Neutrophil (primary cell): ENCODE measurements at regions not wholly inside any gene's neighbourhood (a gene's known extent, or its start where the extent isn't known, plus 50 kb on each side); places are given as distances from the start of the nearest gene placed in this dataset.
A peak's percentile ranks its signal among the peaks of the same experiment; 100 is the strongest.

Experiments
- H3K27ac ChIP-seq: fragments of 200-600 bp; sonication (generic); 2 replicates; pipeline ENCODE4 v1.5.1; 2016; ENCODE audit warnings: mild to moderate bottlenecking, moderate library complexity
- H3K27me3 ChIP-seq: fragments of 200-600 bp; sonication (generic); 2 replicates; pipeline ENCODE4 v1.6.0; 2016; ENCODE audit warnings: mild to moderate bottlenecking
- H3K36me3 ChIP-seq: fragments of 200-600 bp; sonication (generic); 2 replicates; pipeline ENCODE4 v1.5.1; 2017
- H3K4me1 ChIP-seq, 2 experiments: fragments of 200-600 bp in 1 of 2; sonication (generic) in 1 of 2; 1 replicate in 1 of 2; 2 replicates in 1 of 2; pipeline versions ENCODE4 v1.5.1 to v1.6.1; 2013 to 2016; ENCODE audit warnings: low read depth in 1 of 2, low read length in 1 of 2, mild to moderate bottlenecking in 1 of 2, moderate library complexity in 1 of 2; ENCODE audit not compliant: control insufficient read depth in 1 of 2, insufficient read depth in 1 of 2
- H3K4me3 ChIP-seq, 2 experiments: fragments of 200-600 bp in 1 of 2; sonication (generic) in 1 of 2; 1 replicate in 1 of 2; 2 replicates in 1 of 2; pipeline ENCODE4 v1.5.1; 2013 to 2016; ENCODE audit warnings: low read depth in 1 of 2, low read length in 1 of 2, mild to moderate bottlenecking in 1 of 2, moderate library complexity in 1 of 2
- H3K9me3 ChIP-seq: fragments of 200-600 bp; sonication (generic); 2 replicates; pipeline ENCODE4 v1.5.1; 2016
- TF ChIP-seq, protein P1 (sequence below): fragments of 200-600 bp; sonication (generic); IDR thresholded peaks from 2 replicates; pipeline ENCODE4 v1.5.1; 2016; ENCODE audit warnings: antibody characterized with exemption

DNA sequence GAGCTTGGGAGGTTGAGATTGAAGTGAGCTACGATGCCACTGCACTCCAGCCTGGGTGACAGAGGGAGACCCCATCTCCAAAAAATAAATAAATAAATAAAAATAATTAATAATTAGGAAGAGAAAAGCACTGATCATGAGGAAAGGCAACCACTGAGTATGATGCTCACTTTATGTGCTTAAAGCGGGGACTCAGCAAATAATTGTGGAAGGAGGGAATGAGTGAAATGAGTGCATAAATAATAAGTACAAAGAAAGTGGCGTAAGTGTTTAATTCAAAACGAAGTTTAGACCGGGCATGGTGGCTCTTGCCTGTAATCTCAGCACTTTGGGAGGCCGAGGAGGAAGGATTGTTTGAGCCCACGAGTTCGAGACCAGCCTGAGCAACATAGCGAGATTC, 94.9 kb upstream of the MKLN1 start:
- Histone ChIP-seq H3K36me3 (no peaks in the 10 kb centered on the region), H3K27ac (peak overlapping the region; percentile 99), H3K4me1 (peaks cover 35 to 56% of the 10 kb centered on the region in 2 experiments), H3K9me3 (no peaks in the 10 kb centered on the region), H3K27me3 (no peaks in the 10 kb centered on the region), H3K4me3 (no peak overlapping the region)
- TF ChIP-seq, protein P1, sequence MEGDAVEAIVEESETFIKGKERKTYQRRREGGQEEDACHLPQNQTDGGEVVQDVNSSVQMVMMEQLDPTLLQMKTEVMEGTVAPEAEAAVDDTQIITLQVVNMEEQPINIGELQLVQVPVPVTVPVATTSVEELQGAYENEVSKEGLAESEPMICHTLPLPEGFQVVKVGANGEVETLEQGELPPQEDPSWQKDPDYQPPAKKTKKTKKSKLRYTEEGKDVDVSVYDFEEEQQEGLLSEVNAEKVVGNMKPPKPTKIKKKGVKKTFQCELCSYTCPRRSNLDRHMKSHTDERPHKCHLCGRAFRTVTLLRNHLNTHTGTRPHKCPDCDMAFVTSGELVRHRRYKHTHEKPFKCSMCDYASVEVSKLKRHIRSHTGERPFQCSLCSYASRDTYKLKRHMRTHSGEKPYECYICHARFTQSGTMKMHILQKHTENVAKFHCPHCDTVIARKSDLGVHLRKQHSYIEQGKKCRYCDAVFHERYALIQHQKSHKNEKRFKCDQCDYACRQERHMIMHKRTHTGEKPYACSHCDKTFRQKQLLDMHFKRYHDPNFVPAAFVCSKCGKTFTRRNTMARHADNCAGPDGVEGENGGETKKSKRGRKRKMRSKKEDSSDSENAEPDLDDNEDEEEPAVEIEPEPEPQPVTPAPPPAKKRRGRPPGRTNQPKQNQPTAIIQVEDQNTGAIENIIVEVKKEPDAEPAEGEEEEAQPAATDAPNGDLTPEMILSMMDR = no peak

DNA sequence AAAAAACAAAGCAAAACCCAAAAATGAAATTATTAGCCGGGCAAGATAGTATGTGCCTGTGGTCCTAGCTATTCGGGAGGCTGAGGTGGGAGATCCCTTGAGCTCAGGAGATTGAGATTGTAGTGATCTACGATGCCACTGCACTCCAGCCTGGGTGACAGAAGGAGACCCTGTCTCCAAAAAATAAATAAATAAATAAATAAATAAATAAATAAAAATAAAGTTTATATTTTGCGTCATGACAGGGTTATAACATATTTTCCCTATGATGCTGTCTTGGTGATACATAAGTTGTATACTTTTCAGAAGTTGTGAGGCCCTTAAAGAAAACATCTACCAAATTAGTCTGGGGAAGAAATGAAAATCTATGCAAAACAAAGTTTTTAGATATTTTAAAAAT, 94.5 kb upstream of the MKLN1 start:
- H3K9me3 ChIP-seq = no peaks in the 10 kb centered on the region
- no peaks in the 10 kb centered on the region for H3K27me3 ChIP-seq
- H3K36me3 ChIP-seq = no peaks in the 10 kb centered on the region
- H3K4me3 ChIP-seq = no peak overlapping the region
- TF ChIP-seq, protein P1 = no peak
- peaks cover 39 to 60% of the 10 kb centered on the region in 2 experiments for H3K4me1 ChIP-seq
- peak overlapping the region; percentile 99 for H3K27ac ChIP-seq

GRCh38 chr7:131234719-131235488, 92.8 kb upstream of the MKLN1 start:
- no peak overlapping the region for H3K4me3 ChIP-seq
- H3K9me3 ChIP-seq = no peaks in the 10 kb centered on the region
- TF ChIP-seq, protein P1 = no peak
- peaks cover 42 to 60% of the 10 kb centered on the region in 2 experiments for H3K4me1 ChIP-seq
- peak overlapping the region; percentile 66 for H3K27ac ChIP-seq
- no peaks in the 10 kb centered on the region for H3K27me3 ChIP-seq
- no peaks in the 10 kb centered on the region for H3K36me3 ChIP-seq

DNA sequence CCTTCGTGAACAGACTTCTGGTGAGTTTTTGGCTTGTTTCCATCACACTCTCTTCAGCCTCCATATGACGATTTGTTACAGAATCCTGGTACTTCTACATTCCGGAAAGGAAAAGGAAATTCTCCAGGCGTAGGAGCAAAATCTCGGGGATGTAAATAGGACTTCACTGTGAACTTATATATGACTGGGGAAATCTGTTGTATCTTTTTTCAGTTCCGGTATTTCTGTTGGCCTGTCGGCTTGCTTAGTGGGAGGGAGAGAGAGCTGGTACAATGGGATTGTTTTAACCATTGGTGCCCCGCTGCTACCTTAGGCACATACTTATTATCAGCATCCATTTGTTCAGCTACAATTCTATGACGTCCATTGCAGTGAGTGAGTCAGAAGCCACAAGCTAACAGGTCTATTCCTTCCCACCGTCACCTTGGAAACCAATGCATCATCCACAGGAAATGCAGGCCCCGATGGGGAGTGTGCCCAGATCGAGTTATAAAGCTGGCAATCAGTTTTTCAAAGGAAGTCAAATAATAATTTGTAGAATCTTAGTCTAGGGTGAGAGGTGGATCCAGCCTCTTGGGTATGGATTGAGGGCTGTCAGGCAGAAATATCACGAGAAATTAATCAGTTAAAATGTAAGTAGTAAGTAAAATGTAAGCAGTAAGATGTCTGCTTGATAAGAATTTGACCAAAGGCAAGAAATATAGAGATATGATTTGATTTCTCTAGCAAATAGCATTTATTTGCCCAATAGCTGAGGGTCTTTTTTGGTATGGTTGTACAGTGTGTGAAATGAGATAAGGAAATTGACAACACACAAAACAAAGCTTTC, 92.0 kb upstream of the MKLN1 start:
- Histone ChIP-seq H3K4me3 (no peak overlapping the region), H3K36me3 (no peaks in the 10 kb centered on the region), H3K27ac (peak overlapping the region; percentile 66), H3K4me1 (peaks cover 34 to 52% of the 10 kb centered on the region in 2 experiments), H3K9me3 (no peaks in the 10 kb centered on the region), H3K27me3 (no peaks in the 10 kb centered on the region)
- TF ChIP-seq, protein P1 = no peak

DNA sequence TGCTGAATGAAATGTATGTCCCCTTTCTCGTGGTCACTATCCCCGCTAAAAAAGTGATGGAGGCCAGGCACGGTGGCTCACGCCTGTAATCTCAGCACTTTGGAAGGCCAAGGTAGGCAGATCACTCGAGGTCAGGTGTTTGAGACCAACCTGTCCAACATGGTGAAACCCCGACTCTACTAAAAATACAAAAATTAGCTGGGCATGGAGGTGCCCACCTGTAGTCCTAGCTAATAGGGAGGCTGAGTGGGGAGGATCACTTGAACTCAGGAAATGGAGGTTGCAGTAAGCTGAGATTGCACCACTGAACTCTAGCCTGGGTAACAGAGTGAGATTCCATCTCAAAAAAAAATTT, 91.4 kb upstream of the MKLN1 start:
- Histone ChIP-seq H3K9me3 (no peaks in the 10 kb centered on the region), H3K27me3 (no peaks in the 10 kb centered on the region), H3K4me3 (no peak overlapping the region), H3K27ac (no peak overlapping the region), H3K36me3 (no peaks in the 10 kb centered on the region), H3K4me1 (peaks cover 28 to 46% of the 10 kb centered on the region in 2 experiments)
- TF ChIP-seq, protein P1 = no peak
